SK-N-SH treated with all-trans-retinoic acid at 6 μM for 48 hours (cell line): ENCODE measurements at regions not wholly inside any gene's neighbourhood (a gene's known extent, or its start where the extent isn't known, plus 50 kb on each side); places are given as distances from the start of the nearest gene placed in this dataset.
A peak's percentile ranks its signal among the peaks of the same experiment; 100 is the strongest.

Source experiments
- ATAC-seq: fragments of 200-7000 bp; cut with Tn5 transposase; 3 replicates; pipeline ENCODE4 v1.9.1; 2020; ENCODE audit warnings: mild to moderate bottlenecking, moderate library complexity
- ARNTL ChIP-seq: fragments of 450-650 bp; formaldehyde crosslinking; IDR thresholded peaks from 2 replicates; pipeline ENCODE4 v1.5.0; 2020; ENCODE audit warnings: low read depth, mild to moderate bottlenecking, moderate library complexity, borderline replicate concordance
- ISL1 ChIP-seq: fragments of 250-450 bp; sonication (Bioruptor Pico); IDR thresholded peaks from 2 replicates; pipeline ENCODE4 v2.1.2; 2022; ENCODE audit warnings: mild to moderate bottlenecking, moderate library complexity
- PATZ1 ChIP-seq: fragments of 250-450 bp; sonication (Bioruptor Pico); IDR thresholded peaks from 2 replicates; pipeline ENCODE4 v1.8.0; 2020; ENCODE audit warnings: mild to moderate bottlenecking, moderate library complexity, borderline replicate concordance
- POU6F1 ChIP-seq: fragments of 250-450 bp; sonication (Bioruptor Pico); IDR thresholded peaks from 2 replicates; pipeline ENCODE4 v1.8.0; 2021; ENCODE audit warnings: low read depth, mild to moderate bottlenecking, moderate library complexity, borderline replicate concordance
- PPARA ChIP-seq: fragments of 250-450 bp; sonication (Bioruptor Pico); IDR thresholded peaks from 2 replicates; pipeline ENCODE4 v1.5.0; 2020; ENCODE audit warnings: mild to moderate bottlenecking, borderline replicate concordance
- RARB ChIP-seq: fragments of 250-450 bp; sonication (Bioruptor Pico); IDR thresholded peaks from 2 replicates; pipeline ENCODE4 v1.8.0; 2021; ENCODE audit warnings: mild to moderate bottlenecking, moderate library complexity
- TCF4 ChIP-seq: fragments of 250-450 bp; sonication (Bioruptor Pico); IDR thresholded peaks from 2 replicates; pipeline ENCODE4 v1.8.0; 2021; ENCODE audit warnings: mild to moderate bottlenecking, moderate library complexity, borderline replicate concordance
- TOX ChIP-seq: fragments of 250-450 bp; sonication (Bioruptor Pico); IDR thresholded peaks from 2 replicates; pipeline ENCODE4 v1.8.0; 2021; ENCODE audit warnings: mild to moderate bottlenecking, moderate library complexity, borderline replicate concordance
- TSHZ2 ChIP-seq: fragments of 250-450 bp; sonication (Bioruptor Pico); IDR thresholded peaks from 2 replicates; pipeline ENCODE4 v1.5.0; 2020; ENCODE audit warnings: mild to moderate bottlenecking, moderate library complexity
- ZC3H10 ChIP-seq: fragments of 250-450 bp; sonication (Bioruptor Pico); IDR thresholded peaks from 2 replicates; pipeline ENCODE4 v1.5.1; 2021; ENCODE audit warnings: mild to moderate bottlenecking, moderate library complexity
- ZFP3 ChIP-seq: fragments of 250-450 bp; sonication (Bioruptor Pico); IDR thresholded peaks from 2 replicates; pipeline ENCODE4 v1.5.0; 2020; ENCODE audit warnings: mild to moderate bottlenecking, moderate library complexity
- ZFP30 ChIP-seq: fragments of 450-650 bp; formaldehyde crosslinking; IDR thresholded peaks from 2 replicates; pipeline ENCODE4 v1.5.0; 2022; ENCODE audit warnings: mild to moderate bottlenecking, moderate library complexity
- ZNF565 ChIP-seq: fragments of 450-650 bp; formaldehyde crosslinking; conservative IDR thresholded peaks from 2 replicates; pipeline ENCODE4 v1.5.0; 2020; ENCODE audit warnings: low read depth, mild to moderate bottlenecking, moderate library complexity
- ZNF70 ChIP-seq: fragments of 450-650 bp; formaldehyde crosslinking; IDR thresholded peaks from 2 replicates; pipeline ENCODE4 v1.5.0; 2020; ENCODE audit warnings: mild to moderate bottlenecking, moderate library complexity
- ZNF8 ChIP-seq: fragments of 450-650 bp; formaldehyde crosslinking; IDR thresholded peaks from 2 replicates; pipeline ENCODE4 v1.5.0; 2020; ENCODE audit warnings: mild to moderate bottlenecking, moderate library complexity

- ATAC-seq, result no peak
- TF ChIP-seq ZNF8 (CRISPR knock-in tag), result no peak
- TF ChIP-seq ZNF565 (CRISPR knock-in tag), result no peak
- TF ChIP-seq POU6F1 (CRISPR knock-in tag), result no peak
- TF ChIP-seq ARNTL (CRISPR knock-in tag), result no peak
- no peak for TF ChIP-seq TOX (CRISPR knock-in tag)
- TF ChIP-seq PPARA (CRISPR knock-in tag), result no peak
Measured at GRCh38 chr10:60541451-60541850, 151.8 kb upstream of the ANK3 start.

GRCh38 chr10:60537697-60538096 lies 148.0 kb upstream of the ANK3 start:
- ATAC-seq, result no peak
- TF ChIP-seq TCF4 (CRISPR knock-in tag) (no peak), ZFP3 (no peak), TSHZ2 (CRISPR knock-in tag) (no peak), ZNF8 (CRISPR knock-in tag) (no peak)

GRCh38 chr10:60536529-60537114 lies 146.9 kb upstream of the ANK3 start:
- ATAC-seq, result peak; percentile 89
- TF ChIP-seq TSHZ2 (CRISPR knock-in tag) (no peak), TOX (CRISPR knock-in tag) (0 out of 2 replicates have a peak, but pooled peaks have one; percentile 19), ISL1 (CRISPR knock-in tag) (peak; percentile 96)

- no peak for ATAC-seq
- no peak for TF ChIP-seq POU6F1 (CRISPR knock-in tag)
- TF ChIP-seq ZNF70 (CRISPR knock-in tag), result no peak
Measured at GRCh38 chr10:60535427-60535826, 145.8 kb upstream of the ANK3 start.

- TF ChIP-seq PPARA (CRISPR knock-in tag), result no peak
- no peak for TF ChIP-seq ZNF70 (CRISPR knock-in tag)
- TF ChIP-seq RARB, result no peak
- TF ChIP-seq ZNF565 (CRISPR knock-in tag), result no peak
- no peak for TF ChIP-seq ZC3H10 (CRISPR knock-in tag)
- TF ChIP-seq POU6F1 (CRISPR knock-in tag), result no peak
- no peak for TF ChIP-seq ISL1 (CRISPR knock-in tag)
- no peak for TF ChIP-seq ZFP30 (CRISPR knock-in tag)
- no peak for TF ChIP-seq TCF4 (CRISPR knock-in tag)
- no peak for TF ChIP-seq PATZ1 (CRISPR knock-in tag)
- TF ChIP-seq, all 23 proteins: peak for 0
- ATAC-seq, result no peak
Measured at GRCh38 chr10:60534761-60535389, 145.2 kb upstream of the ANK3 start.
